HEK293 (cell line): ENCODE measurements at regions not wholly inside any gene's neighbourhood (a gene's known extent, or its start where the extent isn't known, plus 50 kb on each side); places are given as distances from the start of the nearest gene placed in this dataset.

Experiments
- CTCF ChIA-PET: fragments of 350-600 bp; formaldehyde crosslinking; extraction: SDS; loops from one replicate; lab custom pipeline; 2021; ENCODE audit warnings: antibody characterized with exemption; lab: Yijun Ruan, JAX
- POLR2A ChIA-PET: fragments of 300-600 bp; formaldehyde crosslinking; extraction: SDS; loops from one replicate; lab custom pipeline; 2020; ENCODE audit warnings: antibody characterized with exemption, inconsistent platforms; lab: Yijun Ruan, JAX
- H3K27ac ChIP-seq: fragments of 200-500 bp; sonication (Bioruptor generic); 2 replicates; pipeline ENCODE4 v1.5.1; 2014; ENCODE audit warnings: low read depth, low read length, control low read depth, inconsistent platforms; ENCODE audit errors: extremely low read depth
- H3K36me3 ChIP-seq, 2 experiments: fragments of 200-500 bp in 1 of 2; sonication (Bioruptor generic) in 1 of 2; 1 replicate in 1 of 2; 2 replicates in 1 of 2; pipeline ENCODE4 v1.5.1; 2014 to 2017; ENCODE audit warnings: inconsistent platforms in 2 of 2, low read length in 2 of 2; ENCODE audit not compliant: control insufficient read depth in 2 of 2, insufficient read depth in 1 of 2
- H3K4me1 ChIP-seq: fragments of 200-500 bp; sonication (Bioruptor generic); 2 replicates; pipeline ENCODE4 v1.5.1; 2014; ENCODE audit warnings: mild to moderate bottlenecking, low read length, inconsistent platforms; ENCODE audit not compliant: control insufficient read depth, insufficient read depth
- H3K4me3 ChIP-seq: 2 replicates; pipeline ENCODE4 v1.5.1; 2011; ENCODE audit warnings: low read depth, mild to moderate bottlenecking, control low read depth, low read length, moderate library complexity
- H3K9me3 ChIP-seq: fragments of 200-500 bp; sonication (Bioruptor generic); 2 replicates; pipeline ENCODE4 v1.5.1; 2014; ENCODE audit warnings: low read depth, low read length, inconsistent platforms; ENCODE audit not compliant: control insufficient read depth, insufficient read depth
- KLF9 ChIP-seq: fragments of 450-650 bp; formaldehyde crosslinking; IDR thresholded peaks from 2 replicates; pipeline ENCODE4 v1.5.1; 2016; ENCODE audit warnings: missing biosample characterization, missing genetic modification characterization, low read depth
- SETDB1 ChIP-seq: IDR thresholded peaks from one replicate; pipeline ENCODE4 v1.6.1; 2017; ENCODE audit warnings: mild to moderate bottlenecking, low read length, moderate library complexity, mixed read lengths; ENCODE audit not compliant: insufficient read length
- WT1 ChIP-seq: fragments of 450-650 bp; formaldehyde crosslinking; IDR thresholded peaks from 2 replicates; pipeline ENCODE4 v1.5.1; 2016; ENCODE audit warnings: missing biosample characterization, missing genetic modification characterization
- YY2 ChIP-seq: fragments of 450-650 bp; formaldehyde crosslinking; IDR thresholded peaks from 2 replicates; pipeline ENCODE4 v1.5.1; 2016; ENCODE audit warnings: missing biosample characterization, missing genetic modification characterization
- ZFP3 ChIP-seq: fragments of 450-650 bp; formaldehyde crosslinking; IDR thresholded peaks from 2 replicates; pipeline ENCODE4 v1.5.1; 2016; ENCODE audit warnings: low read depth, missing biosample characterization, missing genetic modification characterization
- ZNF10 ChIP-seq: fragments of 450-650 bp; formaldehyde crosslinking; IDR thresholded peaks from 2 replicates; pipeline ENCODE4 v1.5.1; 2017; ENCODE audit warnings: missing biosample characterization, missing genetic modification characterization
- ZNF133 ChIP-seq: fragments of 450-650 bp; formaldehyde crosslinking; IDR thresholded peaks from 2 replicates; pipeline ENCODE4 v1.5.1; 2016; ENCODE audit warnings: missing biosample characterization, missing genetic modification characterization
- ZNF16 ChIP-seq: fragments of 450-650 bp; formaldehyde crosslinking; IDR thresholded peaks from 2 replicates; pipeline ENCODE4 v1.5.1; 2016; ENCODE audit warnings: low read depth, missing biosample characterization, missing genetic modification characterization
- ZNF169 ChIP-seq: fragments of 450-650 bp; formaldehyde crosslinking; IDR thresholded peaks from 2 replicates; pipeline ENCODE4 v1.5.1; 2016; ENCODE audit warnings: missing biosample characterization, missing genetic modification characterization
- ZNF19 ChIP-seq: fragments of 450-650 bp; formaldehyde crosslinking; IDR thresholded peaks from 2 replicates; pipeline ENCODE4; 2016; ENCODE audit warnings: missing biosample characterization, missing genetic modification characterization, low read depth
- ZNF274 ChIP-seq, 2 experiments: fragments of 200-500 bp in 1 of 2; fragments of 450-650 bp in 1 of 2; sonication (Bioruptor generic) in 1 of 2; formaldehyde crosslinking in 1 of 2; IDR thresholded peaks; 2 replicates each; pipeline versions ENCODE4 v1.5.1 to v1.6.1; 2014 to 2016; ENCODE audit warnings: borderline replicate concordance in 1 of 2, inconsistent platforms in 1 of 2, low read length in 1 of 2, missing biosample characterization in 1 of 2, missing genetic modification characterization in 1 of 2
- ZNF324 ChIP-seq: fragments of 450-650 bp; formaldehyde crosslinking; IDR thresholded peaks from 2 replicates; pipeline ENCODE4 v1.5.1; 2016; ENCODE audit warnings: missing biosample characterization, missing genetic modification characterization
- ZNF518A ChIP-seq: fragments of 450-650 bp; formaldehyde crosslinking; conservative IDR thresholded peaks from 2 replicates; pipeline ENCODE4 v1.5.1; 2016; ENCODE audit warnings: low read depth, missing biosample characterization, missing genetic modification characterization
- ZNF521 ChIP-seq: fragments of 450-650 bp; formaldehyde crosslinking; IDR thresholded peaks from 2 replicates; pipeline ENCODE4 v1.5.1; 2017; ENCODE audit warnings: missing biosample characterization, mild to moderate bottlenecking, missing genetic modification characterization
- ZNF530 ChIP-seq: fragments of 450-650 bp; formaldehyde crosslinking; IDR thresholded peaks from 2 replicates; pipeline ENCODE4 v1.5.1; 2016; ENCODE audit warnings: low read depth, missing biosample characterization, missing genetic modification characterization
- ZNF677 ChIP-seq: fragments of 450-650 bp; IDR thresholded peaks from 2 replicates; pipeline ENCODE4 v1.5.0; 2018; ENCODE audit warnings: missing biosample characterization, mild to moderate bottlenecking, missing genetic modification characterization, moderate library complexity
- ZNF692 ChIP-seq: fragments of 450-650 bp; formaldehyde crosslinking; IDR thresholded peaks from 2 replicates; pipeline ENCODE4 v1.5.1; 2016; ENCODE audit warnings: missing biosample characterization, missing genetic modification characterization
- TF ChIP-seq, protein P1 (sequence below): fragments of 450-650 bp; formaldehyde crosslinking; IDR thresholded peaks from 2 replicates; pipeline ENCODE4 v1.5.1; 2017; ENCODE audit warnings: missing biosample characterization, missing genetic modification characterization
- TF ChIP-seq, protein P2 (sequence below): fragments of 450-650 bp; formaldehyde crosslinking; IDR thresholded peaks from 2 replicates; pipeline ENCODE4 v1.5.1; 2016; ENCODE audit warnings: missing biosample characterization, missing genetic modification characterization

GRCh38 chr6:48798296-48798695, 664.8 kb downstream of the MMUT start (continued):
- TF ChIP-seq, protein P1, sequence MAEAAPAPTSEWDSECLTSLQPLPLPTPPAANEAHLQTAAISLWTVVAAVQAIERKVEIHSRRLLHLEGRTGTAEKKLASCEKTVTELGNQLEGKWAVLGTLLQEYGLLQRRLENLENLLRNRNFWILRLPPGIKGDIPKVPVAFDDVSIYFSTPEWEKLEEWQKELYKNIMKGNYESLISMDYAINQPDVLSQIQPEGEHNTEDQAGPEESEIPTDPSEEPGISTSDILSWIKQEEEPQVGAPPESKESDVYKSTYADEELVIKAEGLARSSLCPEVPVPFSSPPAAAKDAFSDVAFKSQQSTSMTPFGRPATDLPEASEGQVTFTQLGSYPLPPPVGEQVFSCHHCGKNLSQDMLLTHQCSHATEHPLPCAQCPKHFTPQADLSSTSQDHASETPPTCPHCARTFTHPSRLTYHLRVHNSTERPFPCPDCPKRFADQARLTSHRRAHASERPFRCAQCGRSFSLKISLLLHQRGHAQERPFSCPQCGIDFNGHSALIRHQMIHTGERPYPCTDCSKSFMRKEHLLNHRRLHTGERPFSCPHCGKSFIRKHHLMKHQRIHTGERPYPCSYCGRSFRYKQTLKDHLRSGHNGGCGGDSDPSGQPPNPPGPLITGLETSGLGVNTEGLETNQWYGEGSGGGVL (tag by site-specific recombination), result no peak
- TF ChIP-seq ZNF677 (tag by site-specific recombination) (no peak), WT1 (tag by site-specific recombination) (no peak), ZNF16 (tag by site-specific recombination) (no peak), ZNF10 (tag by site-specific recombination) (no peak), ZFP3 (tag by site-specific recombination) (no peak), ZNF530 (tag by site-specific recombination) (no peak), ZNF324 (tag by site-specific recombination) (no peak)

- no peak overlapping the region for H3K4me3 ChIP-seq
- no peak overlapping the region for H3K27ac ChIP-seq
- CTCF ChIA-PET, result no interaction called here
- H3K4me1 ChIP-seq, result no peaks in the 10 kb centered on the region
- POLR2A ChIA-PET, result no interaction called here
- no peaks in the 10 kb centered on the region for H3K36me3 ChIP-seq
- TF ChIP-seq KLF9 (tag by site-specific recombination) (no peak), ZNF274 (IDR thresholded peaks at IDR 0.05; ENCODE audit: low read length) (no peak), ZNF274 (tag by site-specific recombination; IDR thresholded peaks at IDR 0.05; ENCODE audit: borderline replicate concordance) (no peak), ZNF521 (tag by site-specific recombination) (no peak), SETDB1 (no peak), ZNF19 (tag by site-specific recombination) (no peak), YY2 (no peak), ZNF169 (no peak), ZNF324 (tag by site-specific recombination) (no peak), ZNF133 (no peak), ZNF692 (tag by site-specific recombination) (no peak), ZNF518A (tag by site-specific recombination) (no peak)
- TF ChIP-seq, protein P2, sequence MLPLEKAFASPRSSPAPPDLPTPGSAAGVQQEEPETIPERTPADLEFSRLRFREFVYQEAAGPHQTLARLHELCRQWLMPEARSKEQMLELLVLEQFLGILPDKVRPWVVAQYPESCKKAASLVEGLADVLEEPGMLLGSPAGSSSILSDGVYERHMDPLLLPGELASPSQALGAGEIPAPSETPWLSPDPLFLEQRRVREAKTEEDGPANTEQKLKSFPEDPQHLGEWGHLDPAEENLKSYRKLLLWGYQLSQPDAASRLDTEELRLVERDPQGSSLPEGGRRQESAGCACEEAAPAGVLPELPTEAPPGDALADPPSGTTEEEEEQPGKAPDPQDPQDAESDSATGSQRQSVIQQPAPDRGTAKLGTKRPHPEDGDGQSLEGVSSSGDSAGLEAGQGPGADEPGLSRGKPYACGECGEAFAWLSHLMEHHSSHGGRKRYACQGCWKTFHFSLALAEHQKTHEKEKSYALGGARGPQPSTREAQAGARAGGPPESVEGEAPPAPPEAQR (tag by site-specific recombination), result no peak
- H3K9me3 ChIP-seq, result no peaks in the 10 kb centered on the region
Observed at GRCh38 chr6:48782225-48782624, 671.2 kb upstream of the PTCHD4 start.
